ENCODE measurements at regions not wholly inside any gene's neighbourhood (a gene's known extent, or its start where the extent isn't known, plus 50 kb on each side); places are given as distances from the start of the nearest gene placed in this dataset.
"Not testable (repeated sequence)": the region's sequence is repeated elsewhere in the genome, so short reads cannot be mapped to it uniquely, and the experiment has no call there.

DNA sequence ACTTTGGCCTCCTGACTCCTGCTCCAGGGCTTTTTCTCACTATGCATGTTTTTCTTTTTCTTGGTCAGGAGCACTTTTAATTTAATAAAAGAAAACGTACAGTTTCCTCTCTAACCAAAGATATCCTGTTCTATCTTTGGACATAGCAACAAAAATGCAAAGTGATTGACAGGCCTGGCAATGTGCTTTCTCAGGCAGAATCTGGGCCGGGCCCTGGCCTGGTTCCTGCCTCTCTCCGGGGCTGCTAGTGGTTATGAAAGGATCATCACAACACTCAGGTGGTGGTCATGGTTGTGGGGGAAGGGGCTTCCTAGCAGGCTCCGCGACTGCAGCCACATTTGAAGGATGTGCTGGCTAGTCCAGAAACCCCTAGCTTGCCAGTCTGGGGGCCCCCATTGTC, 85.8 kb upstream of the USP24 start:
- no peak for DNase-seq (ENCODE audit: low read depth in 1 of 2, low spot score in 1 of 2)
- Histone ChIP-seq H3K4me3 (replicated peaks; ENCODE audit: insufficient read depth, low read length) (no peak overlapping the region), H3K27me3 (ENCODE audit: insufficient read depth, poor library complexity, severe bottlenecking) (no peaks in the 10 kb centered on the region), H3K27ac (replicated peaks) (no peak overlapping the region)
- TF ChIP-seq SPI1 (IDR thresholded peaks at IDR 0.05; ENCODE audit: borderline replicate concordance, low read depth), result no peak
- no peak for TF ChIP-seq POLR2AphosphoS5 (IDR thresholded peaks at IDR 0.05; ENCODE audit: low read depth)
- TF ChIP-seq, protein P1, sequence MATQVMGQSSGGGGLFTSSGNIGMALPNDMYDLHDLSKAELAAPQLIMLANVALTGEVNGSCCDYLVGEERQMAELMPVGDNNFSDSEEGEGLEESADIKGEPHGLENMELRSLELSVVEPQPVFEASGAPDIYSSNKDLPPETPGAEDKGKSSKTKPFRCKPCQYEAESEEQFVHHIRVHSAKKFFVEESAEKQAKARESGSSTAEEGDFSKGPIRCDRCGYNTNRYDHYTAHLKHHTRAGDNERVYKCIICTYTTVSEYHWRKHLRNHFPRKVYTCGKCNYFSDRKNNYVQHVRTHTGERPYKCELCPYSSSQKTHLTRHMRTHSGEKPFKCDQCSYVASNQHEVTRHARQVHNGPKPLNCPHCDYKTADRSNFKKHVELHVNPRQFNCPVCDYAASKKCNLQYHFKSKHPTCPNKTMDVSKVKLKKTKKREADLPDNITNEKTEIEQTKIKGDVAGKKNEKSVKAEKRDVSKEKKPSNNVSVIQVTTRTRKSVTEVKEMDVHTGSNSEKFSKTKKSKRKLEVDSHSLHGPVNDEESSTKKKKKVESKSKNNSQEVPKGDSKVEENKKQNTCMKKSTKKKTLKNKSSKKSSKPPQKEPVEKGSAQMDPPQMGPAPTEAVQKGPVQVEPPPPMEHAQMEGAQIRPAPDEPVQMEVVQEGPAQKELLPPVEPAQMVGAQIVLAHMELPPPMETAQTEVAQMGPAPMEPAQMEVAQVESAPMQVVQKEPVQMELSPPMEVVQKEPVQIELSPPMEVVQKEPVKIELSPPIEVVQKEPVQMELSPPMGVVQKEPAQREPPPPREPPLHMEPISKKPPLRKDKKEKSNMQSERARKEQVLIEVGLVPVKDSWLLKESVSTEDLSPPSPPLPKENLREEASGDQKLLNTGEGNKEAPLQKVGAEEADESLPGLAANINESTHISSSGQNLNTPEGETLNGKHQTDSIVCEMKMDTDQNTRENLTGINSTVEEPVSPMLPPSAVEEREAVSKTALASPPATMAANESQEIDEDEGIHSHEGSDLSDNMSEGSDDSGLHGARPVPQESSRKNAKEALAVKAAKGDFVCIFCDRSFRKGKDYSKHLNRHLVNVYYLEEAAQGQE (IDR thresholded peaks at IDR 0.05; ENCODE audit: insufficient replicate concordance, low read depth), result no peak
- TF ChIP-seq GABPA (IDR thresholded peaks at IDR 0.05; ENCODE audit: low read depth), result no peak
- TF ChIP-seq, protein P2, sequence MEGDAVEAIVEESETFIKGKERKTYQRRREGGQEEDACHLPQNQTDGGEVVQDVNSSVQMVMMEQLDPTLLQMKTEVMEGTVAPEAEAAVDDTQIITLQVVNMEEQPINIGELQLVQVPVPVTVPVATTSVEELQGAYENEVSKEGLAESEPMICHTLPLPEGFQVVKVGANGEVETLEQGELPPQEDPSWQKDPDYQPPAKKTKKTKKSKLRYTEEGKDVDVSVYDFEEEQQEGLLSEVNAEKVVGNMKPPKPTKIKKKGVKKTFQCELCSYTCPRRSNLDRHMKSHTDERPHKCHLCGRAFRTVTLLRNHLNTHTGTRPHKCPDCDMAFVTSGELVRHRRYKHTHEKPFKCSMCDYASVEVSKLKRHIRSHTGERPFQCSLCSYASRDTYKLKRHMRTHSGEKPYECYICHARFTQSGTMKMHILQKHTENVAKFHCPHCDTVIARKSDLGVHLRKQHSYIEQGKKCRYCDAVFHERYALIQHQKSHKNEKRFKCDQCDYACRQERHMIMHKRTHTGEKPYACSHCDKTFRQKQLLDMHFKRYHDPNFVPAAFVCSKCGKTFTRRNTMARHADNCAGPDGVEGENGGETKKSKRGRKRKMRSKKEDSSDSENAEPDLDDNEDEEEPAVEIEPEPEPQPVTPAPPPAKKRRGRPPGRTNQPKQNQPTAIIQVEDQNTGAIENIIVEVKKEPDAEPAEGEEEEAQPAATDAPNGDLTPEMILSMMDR (IDR thresholded peaks at IDR 0.05; ENCODE audit: insufficient read depth, low read length), result no peak

DNA sequence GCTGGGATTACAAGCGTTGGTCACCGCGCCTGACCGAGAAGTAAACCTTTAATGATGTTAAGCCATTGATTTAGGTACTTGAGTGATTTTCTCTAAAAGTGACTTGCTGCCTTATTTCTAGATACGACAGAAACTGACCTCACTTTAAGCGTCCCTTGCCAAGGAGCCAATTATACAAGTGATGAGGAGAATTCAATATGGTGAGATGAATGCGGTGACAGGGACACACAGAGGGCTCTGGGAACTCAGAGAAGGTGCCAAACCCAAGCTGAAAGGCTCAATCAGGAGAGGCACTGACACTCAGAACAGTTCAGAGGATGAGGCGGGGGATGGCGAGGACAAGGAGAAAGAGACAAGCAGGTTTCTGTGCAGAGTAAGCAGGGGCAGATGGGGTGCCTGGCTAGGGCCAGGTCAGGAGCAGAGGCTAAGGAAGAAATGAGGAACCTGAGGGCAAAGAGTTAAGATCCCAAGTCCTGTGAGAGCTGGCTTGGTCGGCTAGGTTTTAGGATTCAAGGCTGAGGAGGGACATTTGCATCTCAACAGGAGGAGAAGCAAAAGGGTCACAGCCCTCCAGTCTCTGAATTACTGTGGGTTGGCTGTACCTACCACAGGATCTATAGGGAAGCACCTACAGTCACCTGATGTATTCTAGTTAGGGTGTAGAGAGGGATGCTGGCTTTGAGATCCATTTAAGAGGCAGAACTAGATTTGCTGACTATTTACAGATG, 83.2 kb upstream of the USP24 start:
- DNase-seq (ENCODE audit: low read depth in 1 of 2, low spot score in 1 of 2), result no peak
- H3K27ac ChIP-seq (replicated peaks), result no peak overlapping the region
- no peaks in the 10 kb centered on the region for H3K27me3 ChIP-seq (ENCODE audit: insufficient read depth, poor library complexity, severe bottlenecking)
- TF ChIP-seq, protein P2 (IDR thresholded peaks at IDR 0.05; ENCODE audit: insufficient read depth, low read length), result no peak
- TF ChIP-seq, protein P1 (IDR thresholded peaks at IDR 0.05; ENCODE audit: insufficient replicate concordance, low read depth), result no peak
- no peak for TF ChIP-seq GABPA (IDR thresholded peaks at IDR 0.05; ENCODE audit: low read depth)
- no peak overlapping the region for H3K4me3 ChIP-seq (replicated peaks; ENCODE audit: insufficient read depth, low read length)

DNA sequence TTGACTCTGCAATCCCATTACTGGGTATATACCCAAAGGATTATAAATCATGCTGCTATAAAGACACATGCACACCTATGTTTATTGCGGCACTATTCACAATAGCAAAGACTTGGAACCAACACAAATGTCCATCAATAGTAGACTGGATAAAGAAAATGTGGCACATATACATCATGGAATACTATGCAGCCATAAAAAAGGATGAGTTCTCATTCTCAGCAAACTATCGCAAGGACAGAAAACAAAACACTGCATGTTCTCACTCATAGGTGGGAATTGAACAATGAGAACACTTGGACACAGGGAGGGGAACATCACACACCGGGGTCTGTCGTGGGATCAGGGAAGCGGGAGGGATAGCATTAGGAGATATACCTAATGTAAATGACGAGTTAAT, 81.1 kb upstream of the USP24 start:
- H3K27me3 ChIP-seq (ENCODE audit: insufficient read depth, poor library complexity, severe bottlenecking); H3K27ac ChIP-seq (replicated peaks); H3K4me3 ChIP-seq (replicated peaks; ENCODE audit: insufficient read depth, low read length); DNase-seq (ENCODE audit: low read depth in 1 of 2, low spot score in 1 of 2): not testable (repeated sequence)

DNA sequence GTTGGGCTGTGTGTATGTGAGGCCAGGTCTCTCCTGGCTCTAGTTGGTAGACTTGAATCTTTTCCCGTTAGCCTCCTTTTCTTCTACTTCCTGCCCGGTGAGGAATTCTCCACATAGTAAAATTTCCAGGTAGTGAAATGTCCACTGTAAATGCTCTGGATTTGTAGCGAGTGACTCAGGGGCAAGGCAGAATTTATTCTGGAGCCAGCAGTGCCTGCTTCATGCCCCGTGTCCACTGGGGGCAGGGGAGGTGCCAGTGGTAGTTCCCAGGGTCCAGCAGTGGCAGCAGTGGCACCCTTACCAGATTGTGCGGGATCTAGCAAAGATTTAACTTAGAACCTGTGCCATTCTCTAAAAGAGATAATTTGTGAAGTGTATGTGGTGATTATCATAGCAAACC, 74.5 kb upstream of the USP24 start:
- no peak for DNase-seq (ENCODE audit: low read depth in 1 of 2, low spot score in 1 of 2)
- H3K27ac ChIP-seq (replicated peaks), result no peak overlapping the region

More for the DNA sequence above, 74.5 kb upstream of the USP24 start:
- TF ChIP-seq, protein P2 (IDR thresholded peaks at IDR 0.05; ENCODE audit: insufficient read depth, low read length), result no peak
- TF ChIP-seq POLR2AphosphoS5 (IDR thresholded peaks at IDR 0.05; ENCODE audit: low read depth) (no peak), SPI1 (IDR thresholded peaks at IDR 0.05; ENCODE audit: borderline replicate concordance, low read depth) (no peak), GABPA (IDR thresholded peaks at IDR 0.05; ENCODE audit: low read depth) (no peak)
- TF ChIP-seq, protein P1 (IDR thresholded peaks at IDR 0.05; ENCODE audit: insufficient replicate concordance, low read depth), result no peak
- Histone ChIP-seq H3K4me3 (replicated peaks; ENCODE audit: insufficient read depth, low read length) (no peak overlapping the region), H3K27me3 (ENCODE audit: insufficient read depth, poor library complexity, severe bottlenecking) (no peaks in the 10 kb centered on the region)
